ENCODE measurements at regions not wholly inside any gene's neighbourhood (a gene's known extent, or its start where the extent isn't known, plus 50 kb on each side); places are given as distances from the start of the nearest gene placed in this dataset.

- no peak overlapping the region for H2BK20ac ChIP-seq (ENCODE audit: low read depth, low read length, poor library complexity, severe bottlenecking)
- Mint-ChIP-seq H3K9me3 (no peaks in the 10 kb centered on the region), H3K4me3 (peak overlapping the region in 1 of 2 experiments; percentile 25; a peak in 2 of 5 replicates), H3K27ac (peak overlapping the region in 1 of 3 experiments; percentile 50; a peak in 3 of 7 replicates), H3K36me3 (ENCODE audit: insufficient read depth in 1 of 3, low read depth in 3 of 3) (no peaks in the 10 kb centered on the region), H3K27me3 (ENCODE audit: low read depth) (peaks cover 5% of the 10 kb centered on the region), H3K4me1 (peaks cover 33 to 45% of the 10 kb centered on the region in 2 experiments)
- no peak overlapping the region for H3K4ac ChIP-seq (ENCODE audit: low read depth, low read length)
- no peak overlapping the region for H2BK12ac ChIP-seq (ENCODE audit: insufficient read length, low read depth, low read length)
- no peak overlapping the region for H4K91ac ChIP-seq (ENCODE audit: insufficient read length, low read depth, low read length)
- peaks cover 11% of the 10 kb centered on the region for H3K4me1 ChIP-seq (ENCODE audit: insufficient read depth, low read length)
- H2BK120ac ChIP-seq (ENCODE audit: low read depth, low read length, poor library complexity, severe bottlenecking): no peak overlapping the region
- no peak overlapping the region for H3K27ac ChIP-seq (ENCODE audit: insufficient read length, low read depth, low read length)
- H3K14ac ChIP-seq (ENCODE audit: insufficient read depth, low read length): no peak overlapping the region
- H3T11ph ChIP-seq (ENCODE audit: low read length): no peak overlapping the region
- no peaks in the 10 kb centered on the region for H3K27me3 ChIP-seq (ENCODE audit: insufficient read depth, low read length)
- H2AFZ ChIP-seq (ENCODE audit: low read length): no peak overlapping the region
- H4K5ac ChIP-seq (ENCODE audit: insufficient read length, low read depth, low read length): no peak overlapping the region
- H3K79me2 ChIP-seq (ENCODE audit: insufficient read depth, low read length): no peaks in the 10 kb centered on the region
- H3K18ac ChIP-seq (ENCODE audit: insufficient read length, low read depth, low read length): no peak overlapping the region
- no peak overlapping the region for H3K4me2 ChIP-seq (ENCODE audit: insufficient read depth, insufficient read length, low read length)
- no peaks in the 10 kb centered on the region for H4K20me1 ChIP-seq (ENCODE audit: control insufficient read depth, insufficient read depth, insufficient read length)
- H2AK5ac ChIP-seq (ENCODE audit: insufficient read length, low read length): no peak overlapping the region
- H2BK15ac ChIP-seq (ENCODE audit: low read depth, low read length): no peak overlapping the region
- H3K23ac ChIP-seq (ENCODE audit: insufficient read length, low read depth, low read length): no peak overlapping the region
- H2BK5ac ChIP-seq (ENCODE audit: insufficient read length, low read length): no peak overlapping the region
- no peak for TF ChIP-seq CTCF (conservative IDR thresholded peaks at IDR 0.05)
- no peaks in the 10 kb centered on the region for H3K23me2 ChIP-seq (ENCODE audit: insufficient read length, low read depth, low read length, poor library complexity, severe bottlenecking)
- no peaks in the 10 kb centered on the region for H3K9me3 ChIP-seq (ENCODE audit: control insufficient read depth, low read depth, low read length)
- no peak overlapping the region for H4K8ac ChIP-seq (replicated peaks; ENCODE audit: insufficient read length, low read depth, low read length)
- DNase-seq: peak; percentile 43
- no peaks in the 10 kb centered on the region for H3K79me1 ChIP-seq (ENCODE audit: insufficient read depth, low read depth, low read length, poor library complexity, severe bottlenecking)
- no peak overlapping the region for H3K56ac ChIP-seq (ENCODE audit: insufficient read length, low read depth, low read length)
- no peak overlapping the region for H3K9ac ChIP-seq (ENCODE audit: extremely low read depth, insufficient read length, low read length)
- WGBS (ENCODE audit: extremely low coverage, insufficient read length, low lambda C conversion rate): no CpG with 5 or more reads among the region's 7 CpGs
These were observed 266.3 kb downstream of the SEC61B start for GRCh38 chr9:99488131-99489059.
